OCI-LY1 (cell line): ENCODE measurements at regions not wholly inside any gene's neighbourhood (a gene's known extent, or its start where the extent isn't known, plus 50 kb on each side); places are given as distances from the start of the nearest gene placed in this dataset.

Source experiments
- H2AFZ ChIP-seq: fragments of 200-600 bp; sonication (generic), shearing (Covaris generic); 2 replicates; pipeline ENCODE4 v1.6.0; 2014; ENCODE audit warnings: antibody characterized with exemption, mild to moderate bottlenecking, low read length
- H3F3A ChIP-seq: fragments of 200-600 bp; sonication (generic), shearing (Covaris generic); 2 replicates; pipeline ENCODE4 v1.6.0; 2014; ENCODE audit warnings: mild to moderate bottlenecking, antibody characterized with exemption, low read length, moderate library complexity; ENCODE audit not compliant: insufficient read depth
- H3K27ac ChIP-seq: fragments of 200-600 bp; sonication (generic); 2 replicates; pipeline ENCODE4 v1.5.1; 2014; ENCODE audit warnings: low read length, mixed run types, mild to moderate bottlenecking, low read depth; ENCODE audit not compliant: poor library complexity, severe bottlenecking
- H3K27me3 ChIP-seq: fragments of 200-600 bp; sonication (generic); 2 replicates; pipeline ENCODE4 v1.6.0; 2014; ENCODE audit warnings: antibody characterized with exemption, mild to moderate bottlenecking, low read length, moderate library complexity; ENCODE audit not compliant: insufficient read depth
- H3K36me3 ChIP-seq: fragments of 200-600 bp; sonication (generic); 2 replicates; pipeline ENCODE4 v1.6.1; 2014; ENCODE audit warnings: mild to moderate bottlenecking, antibody characterized with exemption, low read length, moderate library complexity, mixed read lengths; ENCODE audit not compliant: insufficient read depth
- H3K4me1 ChIP-seq: fragments of 200-600 bp; sonication (generic); 2 replicates; pipeline ENCODE4 v1.5.1; 2014; ENCODE audit warnings: mild to moderate bottlenecking, low read length, moderate library complexity; ENCODE audit not compliant: insufficient read depth, severe bottlenecking
- H3K4me2 ChIP-seq: fragments of 200-600 bp; sonication (generic), shearing (Covaris generic); 2 replicates; pipeline ENCODE4 v1.6.1; 2014; ENCODE audit warnings: low read length
- H3K4me3 ChIP-seq: fragments of 200-600 bp; sonication (generic); 2 replicates; pipeline ENCODE4 v1.5.1; 2014; ENCODE audit warnings: low read length, low read depth, mild to moderate bottlenecking, mixed read lengths; ENCODE audit not compliant: poor library complexity, severe bottlenecking
- H3K79me2 ChIP-seq: fragments of 200-600 bp; shearing (Covaris generic); 2 replicates; pipeline ENCODE4 v1.6.1; 2016; ENCODE audit warnings: mixed run types, low read length, mixed read lengths; ENCODE audit not compliant: insufficient read depth
- H3K9ac ChIP-seq: fragments of 200-600 bp; sonication (generic), shearing (Covaris generic); 2 replicates; pipeline ENCODE4 v1.6.1; 2014; ENCODE audit warnings: mild to moderate bottlenecking, low read length, mixed read lengths
- H3K9me2 ChIP-seq: fragments of 200-600 bp; sonication (generic), shearing (Covaris generic); 2 replicates; pipeline ENCODE4 v1.6.1; 2014; ENCODE audit warnings: low read depth, mild to moderate bottlenecking, low read length, mixed read lengths
- H3K9me3 ChIP-seq: fragments of 200-600 bp; shearing (Covaris generic); 2 replicates; pipeline ENCODE4 v1.6.1; 2014; ENCODE audit warnings: low read length, mixed read lengths
- H4K20me1 ChIP-seq: fragments of 200-600 bp; sonication (generic), shearing (Covaris generic); 2 replicates; pipeline ENCODE4 v1.6.0; 2016; ENCODE audit warnings: mild to moderate bottlenecking, low read length; ENCODE audit not compliant: insufficient read depth
- EZH2 ChIP-seq: fragments of 200-600 bp; sonication (generic), shearing (Covaris generic); IDR thresholded peaks from 2 replicates; pipeline ENCODE4 v1.8.0; 2017; ENCODE audit warnings: borderline replicate concordance, mixed run types, mild to moderate bottlenecking, antibody characterized with exemption, low read length, moderate library complexity, mixed read lengths
- TF ChIP-seq, protein P1 (sequence below): fragments of 200-600 bp; sonication (generic), shearing (Covaris generic); IDR thresholded peaks from 2 replicates; pipeline ENCODE4 v1.5.1; 2017; ENCODE audit warnings: mild to moderate bottlenecking, antibody characterized with exemption, low read length, moderate library complexity, mixed read lengths

DNA sequence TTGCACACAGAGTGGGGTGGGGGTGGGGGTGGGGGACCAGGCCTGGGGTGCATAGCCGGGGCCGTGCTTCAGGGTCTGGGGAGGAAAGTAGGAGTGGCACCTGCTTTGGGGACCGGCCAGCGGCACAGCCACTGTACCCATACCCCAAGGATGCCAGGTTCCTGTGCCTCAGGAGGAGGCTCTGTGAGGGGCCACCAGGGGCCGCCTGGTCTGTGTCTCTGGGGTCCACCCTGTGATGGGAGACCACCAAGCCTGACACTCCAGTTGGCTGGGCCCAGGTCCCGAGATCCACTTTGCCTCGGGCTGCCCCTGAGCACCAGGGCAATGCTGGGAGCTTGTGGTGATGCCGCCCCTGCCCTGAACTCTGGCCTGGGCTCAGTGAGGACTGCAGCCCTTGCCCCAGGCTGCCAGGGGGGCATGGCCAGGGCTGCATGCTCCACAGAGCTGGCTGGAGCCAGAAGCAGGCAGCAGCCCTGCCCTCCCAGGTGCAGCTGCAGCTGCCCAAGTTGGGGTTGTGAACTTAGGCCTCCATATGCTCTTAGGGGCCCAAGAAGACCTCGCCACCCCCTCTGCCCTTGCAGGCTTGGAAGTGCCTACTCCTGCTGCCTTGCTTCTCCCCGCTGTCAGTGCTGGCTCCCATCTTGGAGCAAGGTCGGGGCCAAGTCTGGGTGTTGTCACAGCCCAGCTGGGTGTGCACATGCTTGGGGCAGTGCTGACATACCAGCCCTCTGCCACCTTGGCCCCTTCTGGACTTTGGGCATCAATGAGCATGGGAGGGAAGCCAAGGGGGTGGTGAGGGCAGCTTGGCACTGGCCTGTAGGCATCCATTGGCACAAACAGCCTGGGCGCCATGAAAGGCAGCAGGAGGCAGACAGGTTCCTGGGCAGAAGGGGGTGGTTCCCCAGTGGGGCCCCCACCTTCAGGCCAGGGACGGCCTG, 123.3 kb upstream of the THY1 start:
- Histone ChIP-seq H3K9ac (no peak overlapping the region), H3K27ac (no peak overlapping the region), H4K20me1 (no peaks in the 10 kb centered on the region), H3K4me2 (no peak overlapping the region), H2AFZ (no peak overlapping the region), H3K27me3 (no peaks in the 10 kb centered on the region), H3K4me1 (no peaks in the 10 kb centered on the region), H3K79me2 (no peaks in the 10 kb centered on the region), H3K4me3 (no peak overlapping the region), H3K9me2 (no peaks in the 10 kb centered on the region), H3K9me3 (no peaks in the 10 kb centered on the region), H3F3A (no peaks in the 10 kb centered on the region), H3K36me3 (no peaks in the 10 kb centered on the region)
- TF ChIP-seq, protein P1, sequence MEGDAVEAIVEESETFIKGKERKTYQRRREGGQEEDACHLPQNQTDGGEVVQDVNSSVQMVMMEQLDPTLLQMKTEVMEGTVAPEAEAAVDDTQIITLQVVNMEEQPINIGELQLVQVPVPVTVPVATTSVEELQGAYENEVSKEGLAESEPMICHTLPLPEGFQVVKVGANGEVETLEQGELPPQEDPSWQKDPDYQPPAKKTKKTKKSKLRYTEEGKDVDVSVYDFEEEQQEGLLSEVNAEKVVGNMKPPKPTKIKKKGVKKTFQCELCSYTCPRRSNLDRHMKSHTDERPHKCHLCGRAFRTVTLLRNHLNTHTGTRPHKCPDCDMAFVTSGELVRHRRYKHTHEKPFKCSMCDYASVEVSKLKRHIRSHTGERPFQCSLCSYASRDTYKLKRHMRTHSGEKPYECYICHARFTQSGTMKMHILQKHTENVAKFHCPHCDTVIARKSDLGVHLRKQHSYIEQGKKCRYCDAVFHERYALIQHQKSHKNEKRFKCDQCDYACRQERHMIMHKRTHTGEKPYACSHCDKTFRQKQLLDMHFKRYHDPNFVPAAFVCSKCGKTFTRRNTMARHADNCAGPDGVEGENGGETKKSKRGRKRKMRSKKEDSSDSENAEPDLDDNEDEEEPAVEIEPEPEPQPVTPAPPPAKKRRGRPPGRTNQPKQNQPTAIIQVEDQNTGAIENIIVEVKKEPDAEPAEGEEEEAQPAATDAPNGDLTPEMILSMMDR: no peak
- TF ChIP-seq EZH2: no peak

GRCh38 chr11:119540370-119541125, 117.6 kb upstream of the THY1 start:
- TF ChIP-seq, protein P1: no peak
- no peak for TF ChIP-seq EZH2
- H3K4me3 ChIP-seq: no peak overlapping the region
- H2AFZ ChIP-seq: no peak overlapping the region

DNA sequence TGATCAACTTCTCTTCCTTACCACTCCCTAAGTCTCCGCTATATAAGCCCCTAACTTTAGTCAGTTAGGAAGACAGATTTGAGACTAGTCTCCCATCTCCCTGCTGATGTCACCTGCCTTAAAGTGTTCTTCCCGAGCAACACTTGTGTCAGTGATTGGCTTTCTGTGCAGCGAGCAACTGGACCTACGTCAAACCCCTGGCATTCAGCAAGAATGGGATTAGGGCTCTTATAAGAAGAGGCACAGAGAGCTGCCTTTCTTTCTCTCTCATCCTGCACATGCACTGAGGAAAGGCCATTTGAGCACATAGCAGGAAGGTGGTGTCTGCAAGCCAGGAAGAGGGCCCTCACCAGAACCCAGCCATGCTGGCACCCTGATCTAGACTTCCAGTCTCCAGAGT, 116.6 kb upstream of the THY1 start:
- no peaks in the 10 kb centered on the region for H3F3A ChIP-seq
- H3K4me1 ChIP-seq: no peaks in the 10 kb centered on the region
- no peak overlapping the region for H2AFZ ChIP-seq
- H3K27me3 ChIP-seq: no peaks in the 10 kb centered on the region
- H3K9ac ChIP-seq: no peak overlapping the region
- no peak overlapping the region for H3K4me2 ChIP-seq
- no peaks in the 10 kb centered on the region for H4K20me1 ChIP-seq
- H3K9me2 ChIP-seq: no peaks in the 10 kb centered on the region
- H3K79me2 ChIP-seq: no peaks in the 10 kb centered on the region
- no peaks in the 10 kb centered on the region for H3K9me3 ChIP-seq
- TF ChIP-seq EZH2: no peak
- TF ChIP-seq, protein P1: no peak
- no peak overlapping the region for H3K4me3 ChIP-seq
- no peaks in the 10 kb centered on the region for H3K36me3 ChIP-seq
- no peak overlapping the region for H3K27ac ChIP-seq

More at GRCh38 chr11:119540370-119541125, 117.6 kb upstream of the THY1 start:
- H3K4me1 ChIP-seq: no peaks in the 10 kb centered on the region
- H3K9me2 ChIP-seq: no peaks in the 10 kb centered on the region
- no peak overlapping the region for H3K9ac ChIP-seq
- no peak overlapping the region for H3K4me2 ChIP-seq
- no peaks in the 10 kb centered on the region for H3K9me3 ChIP-seq
- no peaks in the 10 kb centered on the region for H3K27me3 ChIP-seq
- H3K36me3 ChIP-seq: no peaks in the 10 kb centered on the region
- no peaks in the 10 kb centered on the region for H3F3A ChIP-seq
- H3K27ac ChIP-seq: no peak overlapping the region
- no peaks in the 10 kb centered on the region for H3K79me2 ChIP-seq
- no peaks in the 10 kb centered on the region for H4K20me1 ChIP-seq
